SKM-1 (cell line): ENCODE measurements at regions not wholly inside any gene's neighbourhood (a gene's known extent, or its start where the extent isn't known, plus 50 kb on each side); places are given as distances from the start of the nearest gene placed in this dataset.
"Not testable (repeated sequence)": the region's sequence is repeated elsewhere in the genome, so short reads cannot be mapped to it uniquely, and the experiment has no call there.

Experiments
- DNase-seq: peaks from one replicate; lab custom pipeline; 2025; ENCODE audit not compliant: unreplicated experiment; lab: John Stamatoyannopoulos, UW

- DNase-seq = no peak
Observed at GRCh38 chr21:28723646-28724045, 269.0 kb downstream of the LTN1 start.

- no peak for DNase-seq
Observed at GRCh38 chr21:28719723-28720122, 273.0 kb downstream of the LTN1 start.

GRCh38 chr21:28714777-28715464 lies 277.8 kb downstream of the LTN1 start:
- no peak for DNase-seq

GRCh38 chr21:28712411-28712810 lies 280.3 kb downstream of the LTN1 start:
- no peak for DNase-seq

- DNase-seq = no peak
Observed at GRCh38 chr21:28705616-28706015, 287.1 kb downstream of the LTN1 start.

- no peak for DNase-seq
Observed at GRCh38 chr21:28704746-28705145, 287.9 kb downstream of the LTN1 start.

- no peak for DNase-seq
Observed at GRCh38 chr21:28703861-28704260, 288.8 kb downstream of the LTN1 start.

- no peak for DNase-seq
Observed at GRCh38 chr21:28699596-28700259, 292.9 kb downstream of the LTN1 start.

GRCh38 chr21:28699186-28699585 lies 293.5 kb downstream of the LTN1 start:
- no peak for DNase-seq

GRCh38 chr21:28696844-28697410 lies 295.8 kb downstream of the LTN1 start:
- DNase-seq = no peak

GRCh38 chr21:28693476-28693875 lies 299.2 kb downstream of the LTN1 start:
- DNase-seq = no peak

GRCh38 chr21:28690196-28690595 lies 302.5 kb downstream of the LTN1 start:
- no peak for DNase-seq

GRCh38 chr21:28688381-28688780 lies 304.3 kb downstream of the LTN1 start:
- no peak for DNase-seq

GRCh38 chr21:28687586-28687985 lies 305.1 kb downstream of the LTN1 start:
- DNase-seq = no peak

- DNase-seq = no peak
Observed at GRCh38 chr21:28683982-28684752, 308.5 kb downstream of the LTN1 start.

GRCh38 chr21:28682884-28683283 lies 309.8 kb downstream of the LTN1 start:
- not testable (repeated sequence) for DNase-seq

GRCh38 chr21:28677096-28677495 lies 315.6 kb downstream of the LTN1 start:
- DNase-seq = not testable (repeated sequence)

GRCh38 chr21:28675331-28676041 lies 317.2 kb downstream of the LTN1 start:
- DNase-seq = no peak

GRCh38 chr21:28674763-28675162 lies 317.9 kb downstream of the LTN1 start:
- DNase-seq = no peak

GRCh38 chr21:28671549-28672195 lies 321.0 kb downstream of the LTN1 start:
- DNase-seq = no peak
